C4-2B (cell line): ENCODE measurements at regions not wholly inside any gene's neighbourhood (a gene's known extent, or its start where the extent isn't known, plus 50 kb on each side); places are given as distances from the start of the nearest gene placed in this dataset.

Source experiments
- CTCF ChIP-seq: fragments of 450-650 bp; conservative IDR thresholded peaks from 2 replicates; pipeline ENCODE4 v1.5.1; 2017; ENCODE audit warnings: mild to moderate bottlenecking
- ZFX ChIP-seq: fragments of 450-650 bp; IDR thresholded peaks from 2 replicates; pipeline ENCODE4 v1.6.1; 2017

GRCh38 chr14:89007906-89008305 lies 183.5 kb downstream of the TTC8 start:
- TF ChIP-seq CTCF, result no peak
- no peak for TF ChIP-seq ZFX
